Neural cell (in vitro differentiated cells): ENCODE measurements at regions not wholly inside any gene's neighbourhood (a gene's known extent, or its start where the extent isn't known, plus 50 kb on each side); places are given as distances from the start of the nearest gene placed in this dataset.

Source experiments
- H2AFZ ChIP-seq: fragments of 200-600, 300-800 bp; sonication (generic), shearing (Covaris generic); 2 replicates; pipeline ENCODE4 v1.6.0; 2014; ENCODE audit warnings: low read depth, mild to moderate bottlenecking, antibody characterized with exemption, low read length, moderate library complexity
- H3F3A ChIP-seq: fragments of 200-600 bp; shearing (Covaris generic); 2 replicates; pipeline ENCODE4 v1.6.1; 2016; ENCODE audit warnings: mild to moderate bottlenecking, moderate library complexity, mixed read lengths, antibody characterized with exemption, low read length; ENCODE audit not compliant: insufficient read depth, poor library complexity, severe bottlenecking
- H3K27ac ChIP-seq: fragments of 200-600, 300-800 bp; sonication (generic), shearing (Covaris generic); 2 replicates; pipeline ENCODE4 v1.5.1; 2014; ENCODE audit warnings: mild to moderate bottlenecking, low read length, moderate library complexity
- H3K27me3 ChIP-seq: fragments of 300-800, 200-600 bp; sonication (generic), shearing (Covaris generic); 2 replicates; pipeline ENCODE4 v1.6.0; 2014; ENCODE audit warnings: mild to moderate bottlenecking, low read depth, low read length, moderate library complexity; ENCODE audit not compliant: insufficient read depth
- H3K36me3 ChIP-seq: fragments of 300-800, 200-600 bp; sonication (generic), shearing (Covaris generic); 2 replicates; pipeline ENCODE4 v1.5.1; 2014; ENCODE audit warnings: mild to moderate bottlenecking, antibody characterized with exemption, low read length, moderate library complexity; ENCODE audit not compliant: insufficient read depth
- H3K4me2 ChIP-seq: fragments of 300-800, 200-600 bp; sonication (generic), shearing (Covaris generic); 2 replicates; pipeline ENCODE4 v1.6.0; 2014; ENCODE audit warnings: mild to moderate bottlenecking, low read length
- H3K4me3 ChIP-seq: fragments of 300-800, 200-600 bp; sonication (generic), shearing (Covaris generic); 2 replicates; pipeline ENCODE4 v1.5.1; 2014; ENCODE audit warnings: mild to moderate bottlenecking, low read length, moderate library complexity
- H3K79me2 ChIP-seq: fragments of 200-600 bp; shearing (Covaris generic); replicated peaks from 2 replicates; pipeline ENCODE4 v1.6.0; 2014; ENCODE audit warnings: mild to moderate bottlenecking, low read length, moderate library complexity; ENCODE audit not compliant: insufficient read depth
- H3K9ac ChIP-seq: fragments of 300-800, 200-600 bp; sonication (generic), shearing (Covaris generic); 2 replicates; pipeline ENCODE4 v1.6.1; 2016; ENCODE audit warnings: mild to moderate bottlenecking, low read length, mixed read lengths
- H3K9me2 ChIP-seq: fragments of 200-600 bp; shearing (Covaris generic); 2 replicates; pipeline ENCODE4 v1.6.1; 2016; ENCODE audit warnings: mild to moderate bottlenecking, low read length, mixed read lengths; ENCODE audit not compliant: insufficient read depth
- H3K9me3 ChIP-seq: fragments of 200-600, 300-800 bp; sonication (generic), shearing (Covaris generic); 2 replicates; pipeline ENCODE4 v1.6.1; 2016; ENCODE audit warnings: mild to moderate bottlenecking, mixed run types, low read length, moderate library complexity, mixed read lengths
- H4K20me1 ChIP-seq: fragments of 200-600 bp; shearing (Covaris generic); 2 replicates; pipeline ENCODE4 v1.6.1; 2016; ENCODE audit warnings: mild to moderate bottlenecking, mixed run types; ENCODE audit not compliant: insufficient read depth
- CTCF ChIP-seq: fragments of 450-650 bp; IDR thresholded peaks from 2 replicates; pipeline ENCODE4 v1.5.1; 2014; ENCODE audit warnings: antibody characterized with exemption, mild to moderate bottlenecking, moderate library complexity; ENCODE audit not compliant: poor library complexity, severe bottlenecking
- EP300 ChIP-seq: fragments of 450-650 bp; conservative IDR thresholded peaks from 2 replicates; pipeline ENCODE4 v1.6.1; 2014; ENCODE audit warnings: antibody characterized with exemption, mild to moderate bottlenecking, moderate library complexity; ENCODE audit not compliant: poor library complexity, severe bottlenecking
- EZH2 ChIP-seq: fragments of 200-600, 300-800 bp; shearing (Covaris generic), sonication (generic); IDR thresholded peaks from 2 replicates; pipeline ENCODE4 v1.6.1; 2014; ENCODE audit warnings: antibody characterized with exemption, low read length, borderline replicate concordance, mild to moderate bottlenecking; ENCODE audit not compliant: insufficient read depth, poor library complexity, severe bottlenecking
- MXI1 ChIP-seq: fragments of 450-650 bp; conservative IDR thresholded peaks from 2 replicates; pipeline ENCODE4 v1.6.1; 2014; ENCODE audit warnings: antibody characterized with exemption, mild to moderate bottlenecking; ENCODE audit not compliant: poor library complexity, severe bottlenecking
- POLR2AphosphoS5 ChIP-seq: IDR thresholded peaks from 2 replicates; pipeline ENCODE4 v1.6.1; 2012
- RAD21 ChIP-seq: fragments of 450-650 bp; conservative IDR thresholded peaks from 2 replicates; pipeline ENCODE4 v1.6.1; 2014; ENCODE audit warnings: antibody characterized with exemption, mild to moderate bottlenecking, moderate library complexity
- REST ChIP-seq: IDR thresholded peaks from 2 replicates; pipeline ENCODE4 v1.6.1; 2012; ENCODE audit warnings: borderline replicate concordance
- SMC3 ChIP-seq: fragments of 450-650 bp; conservative IDR thresholded peaks from 2 replicates; pipeline ENCODE4 v1.6.1; 2014; ENCODE audit warnings: antibody characterized with exemption, mild to moderate bottlenecking, moderate library complexity; ENCODE audit not compliant: poor library complexity
- TAF1 ChIP-seq: IDR thresholded peaks from 2 replicates; pipeline ENCODE4 v1.6.1; 2012; ENCODE audit warnings: low read depth

DNA sequence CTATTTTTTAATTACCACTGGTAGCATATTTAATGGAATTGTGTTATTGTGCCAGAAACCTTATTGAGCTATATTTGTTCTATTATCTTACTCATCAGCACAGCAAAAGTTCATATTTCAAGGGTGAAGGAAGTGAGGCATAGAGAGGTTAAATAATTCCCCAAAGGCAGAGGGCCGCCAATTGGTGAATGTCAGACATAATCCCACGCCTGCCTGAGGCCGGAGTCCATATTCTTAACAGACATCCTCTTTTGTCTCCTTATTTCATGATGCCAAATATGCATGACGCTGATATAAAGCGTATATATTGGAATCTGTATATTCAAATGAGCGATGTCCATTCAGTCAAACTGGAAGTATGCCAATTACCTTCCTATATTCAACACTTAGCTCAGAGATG lies 505.0 kb upstream of the SLC35B3 start:
- TF ChIP-seq EZH2 (no peak), EP300 (no peak), REST (no peak), RAD21 (no peak), CTCF (no peak), MXI1 (no peak), TAF1 (no peak), SMC3 (no peak)
- no peak overlapping the region for H3K4me2 ChIP-seq
- no peaks in the 10 kb centered on the region for H4K20me1 ChIP-seq
- H3K27me3 ChIP-seq, result no peaks in the 10 kb centered on the region
- H2AFZ ChIP-seq, result no peak overlapping the region
- H3K9me2 ChIP-seq, result no peaks in the 10 kb centered on the region
- H3K9me3 ChIP-seq, result no peaks in the 10 kb centered on the region
- no peak overlapping the region for H3K9ac ChIP-seq
- no peaks in the 10 kb centered on the region for H3K79me2 ChIP-seq
- no peaks in the 10 kb centered on the region for H3F3A ChIP-seq
- H3K4me3 ChIP-seq, result no peak overlapping the region
- no peaks in the 10 kb centered on the region for H3K36me3 ChIP-seq
- H3K27ac ChIP-seq, result no peak overlapping the region

- Histone ChIP-seq H3K27me3 (no peaks in the 10 kb centered on the region), H3F3A (no peaks in the 10 kb centered on the region), H3K27ac (no peak overlapping the region), H3K4me3 (no peak overlapping the region), H3K9me3 (no peaks in the 10 kb centered on the region), H2AFZ (no peak overlapping the region), H3K9ac (no peak overlapping the region), H3K36me3 (no peaks in the 10 kb centered on the region), H3K9me2 (no peaks in the 10 kb centered on the region), H3K79me2 (no peaks in the 10 kb centered on the region), H4K20me1 (no peaks in the 10 kb centered on the region), H3K4me2 (no peak overlapping the region)
- TF ChIP-seq POLR2AphosphoS5 (no peak), SMC3 (no peak), EZH2 (no peak), TAF1 (no peak), REST (no peak), EP300 (no peak), MXI1 (no peak), RAD21 (no peak), CTCF (no peak)
Observed at GRCh38 chr6:8939615-8940014, 504.3 kb upstream of the SLC35B3 start.
